AG09309 (cell line): ENCODE measurements at regions not wholly inside any gene's neighbourhood (a gene's known extent, or its start where the extent isn't known, plus 50 kb on each side); places are given as distances from the start of the nearest gene placed in this dataset.
"Not testable (repeated sequence)": the region's sequence is repeated elsewhere in the genome, so short reads cannot be mapped to it uniquely, and the experiment has no call there.

ENCODE experiments used
- DNase-seq: peaks from one replicate; pipeline ENCODE4 v3.0.0-alpha.2; 2010; ENCODE audit warnings: low read depth
- H3K4me3 ChIP-seq: 2 replicates; pipeline ENCODE4 v1.5.1; 2011; ENCODE audit warnings: mild to moderate bottlenecking, low read depth, low read length, moderate library complexity; ENCODE audit not compliant: control insufficient read depth
- CTCF ChIP-seq: IDR thresholded peaks from 2 replicates; pipeline ENCODE4 v1.5.1; 2011; ENCODE audit warnings: mild to moderate bottlenecking, low read depth, low read length, inconsistent platforms; ENCODE audit not compliant: insufficient read depth, control insufficient read depth; ENCODE audit errors: missing control alignments

DNA sequence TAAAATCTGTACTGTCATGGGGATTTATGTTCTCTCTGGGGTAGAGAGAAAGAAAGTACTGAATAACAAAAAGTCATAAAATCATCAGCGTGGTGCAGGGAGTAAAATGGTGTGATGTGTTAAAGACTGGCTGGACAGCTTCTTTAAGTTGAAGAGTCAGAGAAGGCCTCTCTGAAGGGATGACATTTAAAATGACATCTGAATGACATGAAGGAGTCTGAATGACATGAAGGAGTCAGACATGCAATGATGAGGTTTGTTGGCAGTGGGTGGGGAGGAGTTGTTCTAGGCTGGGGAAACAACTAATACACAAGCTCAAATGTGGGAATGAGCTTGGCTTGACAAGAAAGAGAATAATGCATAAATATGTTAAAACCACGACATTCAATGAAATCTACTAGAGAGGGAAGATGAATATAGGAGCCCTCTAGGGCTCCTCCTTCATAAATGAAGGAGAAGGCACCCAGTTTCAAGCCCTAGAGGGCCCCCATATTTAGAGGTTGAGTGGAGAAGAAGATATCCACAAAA lies 63.9 kb upstream of the KIT start:
- TF ChIP-seq CTCF, result no peak
- no peak overlapping the region for H3K4me3 ChIP-seq
- no peak for DNase-seq

GRCh38 chr4:54596201-54596600 lies 61.6 kb upstream of the KIT start:
- no peak for DNase-seq
- no peak for TF ChIP-seq CTCF
- no peak overlapping the region for H3K4me3 ChIP-seq

DNA sequence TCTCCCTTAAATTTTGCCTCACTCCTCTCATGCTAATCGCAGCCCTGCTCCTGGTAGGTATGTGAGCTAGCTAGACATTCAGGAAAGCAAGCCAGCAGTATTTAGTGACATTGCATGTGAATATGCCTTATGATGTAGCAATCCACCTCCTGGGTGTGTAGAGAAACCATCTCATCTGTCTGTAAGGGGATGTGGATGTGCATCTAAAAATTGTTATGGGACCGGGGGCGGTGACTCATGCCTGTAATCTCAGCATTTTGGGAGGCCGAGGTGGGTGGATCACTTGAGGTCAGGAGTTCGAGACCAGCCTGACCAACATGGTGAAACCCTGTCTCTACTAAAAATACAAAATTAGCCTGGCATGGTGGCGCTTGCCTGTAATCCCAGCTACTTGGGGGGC lies 60.1 kb upstream of the KIT start:
- not testable (repeated sequence) for DNase-seq, H3K4me3 ChIP-seq

DNA sequence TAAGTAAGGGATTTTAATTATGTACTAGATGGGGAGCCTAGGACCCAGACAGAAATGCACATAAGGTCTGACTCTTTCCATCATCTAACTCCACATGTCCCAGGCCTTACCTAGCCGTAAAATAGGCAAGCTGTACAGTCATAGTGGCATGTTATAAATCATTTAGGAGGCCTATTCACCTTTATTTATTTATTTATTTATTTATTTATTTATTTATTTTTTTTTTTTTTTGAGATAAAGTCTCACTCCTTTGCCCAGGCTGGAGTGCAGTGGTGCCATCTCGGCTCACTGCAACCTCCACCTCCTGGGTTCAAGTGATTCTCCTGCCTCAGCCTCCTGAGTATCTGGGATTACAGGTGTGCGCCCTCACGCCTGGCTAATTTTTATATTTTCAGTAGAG lies 55.6 kb upstream of the KIT start:
- not testable (repeated sequence) for DNase-seq, H3K4me3 ChIP-seq

DNA sequence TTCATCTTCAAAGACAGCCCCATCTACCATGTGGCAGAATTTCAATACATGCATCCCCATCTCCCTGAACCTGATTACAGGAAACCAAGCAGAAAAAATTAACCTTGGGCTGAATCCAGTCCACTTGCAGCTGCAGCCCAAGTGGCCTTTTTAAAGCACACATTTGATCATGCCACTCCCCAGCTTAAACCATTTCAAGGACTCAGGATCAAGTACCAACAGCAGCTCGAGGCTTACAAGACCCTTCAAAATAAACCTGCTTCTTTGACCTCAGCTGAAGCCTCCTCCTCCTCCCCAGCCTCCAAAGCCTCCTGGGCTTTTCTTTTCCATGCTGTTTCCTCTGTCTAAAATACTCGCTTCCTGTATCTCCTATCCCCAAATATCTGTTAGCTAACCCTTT lies 50.7 kb upstream of the KIT start:
- DNase-seq, result no peak
- no peak overlapping the region for H3K4me3 ChIP-seq
- no peak for TF ChIP-seq CTCF

DNA sequence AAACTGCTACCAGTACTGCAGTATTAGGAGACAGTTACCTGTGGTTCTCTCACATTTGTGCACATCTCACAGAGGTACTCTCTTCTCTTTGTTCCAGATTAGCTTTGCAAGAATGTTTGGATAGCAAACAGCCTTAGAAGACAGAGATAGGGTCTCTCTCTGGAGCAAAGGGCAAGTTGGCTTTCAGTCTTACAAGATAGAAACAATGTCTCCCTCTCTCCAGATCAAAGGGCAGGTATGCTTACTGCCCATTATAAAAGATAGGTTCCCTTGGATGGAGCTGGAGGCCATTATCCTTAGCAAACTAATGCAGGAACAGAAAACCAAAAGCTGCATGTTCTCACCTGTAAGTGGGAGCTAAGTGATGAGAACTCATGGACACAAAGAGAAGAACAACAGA lies 50.2 kb upstream of the KIT start:
- H3K4me3 ChIP-seq, result no peak overlapping the region
- DNase-seq, result no peak
- no peak for TF ChIP-seq CTCF
